ENCODE measurements at regions not wholly inside any gene's neighbourhood (a gene's known extent, or its start where the extent isn't known, plus 50 kb on each side); places are given as distances from the start of the nearest gene placed in this dataset.

GRCh38 chr5:23318166-23318565 is 189.2 kb upstream of the PRDM9 start:
- no peak for TF ChIP-seq CTCF (IDR thresholded peaks at IDR 0.05)
- no peak for TF ChIP-seq EP300 (IDR thresholded peaks at IDR 0.05)
- TF ChIP-seq POLR2A (IDR thresholded peaks at IDR 0.05), result no peak

Measured in ovary (tissue), 3 donors.